MM.1S (cell line): ENCODE measurements at regions not wholly inside any gene's neighbourhood (a gene's known extent, or its start where the extent isn't known, plus 50 kb on each side); places are given as distances from the start of the nearest gene placed in this dataset.

ENCODE experiments used
- DNase-seq: peaks from one replicate; pipeline ENCODE4 v3.0.0-alpha.2; 2015
- H2AFZ ChIP-seq: fragments of 300-600 bp; sonication (generic); 2 replicates; pipeline ENCODE4 v1.6.0; 2016; ENCODE audit warnings: antibody characterized with exemption, low read length
- H3F3A ChIP-seq: fragments of 300-600 bp; sonication (generic); 2 replicates; pipeline ENCODE4 v1.6.1; 2016; ENCODE audit warnings: mild to moderate bottlenecking, antibody characterized with exemption, low read length, moderate library complexity, mixed read lengths; ENCODE audit not compliant: insufficient read depth
- H3K27ac ChIP-seq: fragments of 300-600 bp; sonication (generic); 2 replicates; pipeline ENCODE4 v1.5.1; 2016; ENCODE audit warnings: mild to moderate bottlenecking, low read length
- H3K27me3 ChIP-seq: fragments of 300-600 bp; sonication (generic); replicated peaks from 2 replicates; pipeline ENCODE4 v1.6.0; 2016; ENCODE audit warnings: low read length; ENCODE audit not compliant: insufficient read depth
- H3K36me3 ChIP-seq: fragments of 300-600 bp; sonication (generic); replicated peaks from 2 replicates; pipeline ENCODE4 v1.6.1; 2016; ENCODE audit warnings: mild to moderate bottlenecking, low read length, mixed read lengths; ENCODE audit not compliant: insufficient read depth
- H3K4me1 ChIP-seq: fragments of 300-600 bp; sonication (generic); 2 replicates; pipeline ENCODE4 v1.6.1; 2016; ENCODE audit warnings: low read length, mixed read lengths
- H3K4me2 ChIP-seq: fragments of 300-600 bp; sonication (generic); 2 replicates; pipeline ENCODE4 v1.6.0; 2016; ENCODE audit warnings: low read depth, low read length
- H3K4me3 ChIP-seq: fragments of 300-600 bp; sonication (generic); 2 replicates; pipeline ENCODE4 v1.5.1; 2016; ENCODE audit warnings: low read length, mixed read lengths
- H3K79me2 ChIP-seq: fragments of 300-600 bp; sonication (generic); 2 replicates; pipeline ENCODE4 v1.6.1; 2016; ENCODE audit warnings: mixed run types, low read length, mixed read lengths
- H3K9ac ChIP-seq: fragments of 300-600 bp; sonication (generic); 2 replicates; pipeline ENCODE4 v1.6.1; 2016; ENCODE audit warnings: low read length, mixed read lengths
- H3K9me2 ChIP-seq: fragments of 300-600 bp; sonication (generic); replicated peaks from 2 replicates; pipeline ENCODE4 v1.6.1; 2016; ENCODE audit warnings: mild to moderate bottlenecking, low read length, mixed read lengths; ENCODE audit not compliant: insufficient read depth
- H3K9me3 ChIP-seq: fragments of 300-600 bp; sonication (generic); replicated peaks from 2 replicates; pipeline ENCODE4 v1.6.1; 2016; ENCODE audit warnings: mild to moderate bottlenecking, low read length, mixed read lengths; ENCODE audit not compliant: insufficient read depth
- H4K20me1 ChIP-seq: fragments of 300-600 bp; sonication (generic); 2 replicates; pipeline ENCODE4 v1.6.1; 2016; ENCODE audit warnings: mild to moderate bottlenecking, low read length, moderate library complexity, mixed read lengths; ENCODE audit not compliant: insufficient read depth
- EZH2 ChIP-seq: fragments of 300-600 bp; sonication (generic); optimal IDR thresholded peaks from 2 replicates; pipeline ENCODE3; 2017; ENCODE audit warnings: low read depth, mild to moderate bottlenecking, antibody characterized with exemption, low read length, mixed read lengths
- EZH2phosphoT487 ChIP-seq: fragments of 300-600 bp; sonication (generic); IDR thresholded peaks from 2 replicates; pipeline ENCODE4 v1.6.1; 2018; ENCODE audit warnings: antibody characterized with exemption, low read length
- TF ChIP-seq, protein P1 (sequence below): fragments of 300-600 bp; sonication (generic); IDR thresholded peaks from 2 replicates; pipeline ENCODE4 v1.5.1; 2016; ENCODE audit warnings: antibody characterized with exemption, low read length, mixed read lengths

DNA sequence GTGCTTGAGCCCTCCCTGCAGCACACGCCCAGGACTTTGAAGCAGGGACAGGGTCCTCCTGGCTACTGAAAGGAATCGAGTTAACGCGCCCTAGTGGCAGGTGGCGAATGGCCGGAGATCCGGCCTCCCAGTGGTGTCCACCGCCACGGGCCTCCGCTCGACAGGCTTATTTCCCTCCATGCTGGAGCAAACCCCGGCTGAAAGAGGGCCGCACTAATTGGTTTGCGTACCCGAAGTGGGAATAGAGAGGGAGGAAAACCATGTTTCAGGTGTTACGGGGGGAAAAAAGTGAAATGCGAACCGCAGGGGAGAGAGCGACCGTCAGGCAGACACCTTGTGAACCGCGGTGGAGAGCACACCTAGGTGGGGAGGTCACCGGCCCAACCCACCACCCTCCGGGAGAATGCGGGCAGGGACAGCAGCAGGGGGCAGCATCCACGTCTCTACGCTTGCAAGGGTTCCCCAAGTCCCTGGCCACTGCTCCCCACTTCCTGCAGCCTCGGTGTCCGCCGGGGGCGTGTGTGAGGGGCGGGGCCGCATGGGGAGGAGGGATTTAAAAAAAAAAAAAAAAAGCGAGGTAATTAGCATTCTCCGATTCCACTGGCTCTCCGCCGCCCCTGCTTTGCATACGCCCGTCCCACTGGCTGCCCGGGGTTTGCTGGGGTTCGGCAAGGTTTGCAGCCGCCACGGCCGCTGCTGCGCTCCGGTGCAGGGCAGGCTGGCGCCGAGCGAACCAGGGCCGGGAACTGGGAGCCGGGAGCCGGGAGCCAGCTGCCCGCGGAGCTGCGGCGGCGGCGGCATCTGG lies 224.6 kb upstream of the CRY1 start:
- Histone ChIP-seq H3K4me2 (peak overlapping the region; percentile 99), H4K20me1 (no peaks in the 10 kb centered on the region), H3K9me2 (no peaks in the 10 kb centered on the region), H3K4me3 (peak overlapping the region; percentile 53), H3K79me2 (no peaks in the 10 kb centered on the region), H3K27me3 (peaks cover 31% of the 10 kb centered on the region), H3K4me1 (no peaks in the 10 kb centered on the region), H3K9me3 (no peaks in the 10 kb centered on the region), H2AFZ (peak overlapping the region; percentile 86), H3F3A (no peaks in the 10 kb centered on the region), H3K36me3 (no peaks in the 10 kb centered on the region), H3K9ac (no peak overlapping the region), H3K27ac (no peak overlapping the region)
- TF ChIP-seq, protein P1, sequence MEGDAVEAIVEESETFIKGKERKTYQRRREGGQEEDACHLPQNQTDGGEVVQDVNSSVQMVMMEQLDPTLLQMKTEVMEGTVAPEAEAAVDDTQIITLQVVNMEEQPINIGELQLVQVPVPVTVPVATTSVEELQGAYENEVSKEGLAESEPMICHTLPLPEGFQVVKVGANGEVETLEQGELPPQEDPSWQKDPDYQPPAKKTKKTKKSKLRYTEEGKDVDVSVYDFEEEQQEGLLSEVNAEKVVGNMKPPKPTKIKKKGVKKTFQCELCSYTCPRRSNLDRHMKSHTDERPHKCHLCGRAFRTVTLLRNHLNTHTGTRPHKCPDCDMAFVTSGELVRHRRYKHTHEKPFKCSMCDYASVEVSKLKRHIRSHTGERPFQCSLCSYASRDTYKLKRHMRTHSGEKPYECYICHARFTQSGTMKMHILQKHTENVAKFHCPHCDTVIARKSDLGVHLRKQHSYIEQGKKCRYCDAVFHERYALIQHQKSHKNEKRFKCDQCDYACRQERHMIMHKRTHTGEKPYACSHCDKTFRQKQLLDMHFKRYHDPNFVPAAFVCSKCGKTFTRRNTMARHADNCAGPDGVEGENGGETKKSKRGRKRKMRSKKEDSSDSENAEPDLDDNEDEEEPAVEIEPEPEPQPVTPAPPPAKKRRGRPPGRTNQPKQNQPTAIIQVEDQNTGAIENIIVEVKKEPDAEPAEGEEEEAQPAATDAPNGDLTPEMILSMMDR, result peak; percentile 23
- no peak for TF ChIP-seq EZH2
- peak; percentile 91 for DNase-seq

DNA sequence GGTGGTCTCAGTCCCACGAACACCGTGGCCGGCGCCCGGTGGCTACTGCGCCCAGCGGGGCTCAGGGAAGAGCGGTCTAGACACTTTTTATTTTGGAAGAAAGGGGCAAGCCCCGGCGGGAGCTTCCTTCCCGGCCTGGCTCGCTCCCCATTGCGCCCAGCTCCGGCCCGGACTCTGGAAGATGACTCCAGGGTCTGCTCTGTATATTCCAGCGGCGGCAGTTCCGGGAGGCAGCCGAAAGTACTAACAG lies 225.1 kb upstream of the CRY1 start:
- H3K36me3 ChIP-seq, result no peaks in the 10 kb centered on the region
- H3K9me3 ChIP-seq, result no peaks in the 10 kb centered on the region
- H3F3A ChIP-seq, result no peaks in the 10 kb centered on the region
- H3K4me2 ChIP-seq, result peak overlapping the region; percentile 99
- no peak overlapping the region for H3K9ac ChIP-seq
- no peak for TF ChIP-seq EZH2
- TF ChIP-seq EZH2phosphoT487, result no peak
- TF ChIP-seq, protein P1, result no peak
- no peaks in the 10 kb centered on the region for H4K20me1 ChIP-seq
- peak overlapping the region; percentile 53 for H3K4me3 ChIP-seq
- no peaks in the 10 kb centered on the region for H3K79me2 ChIP-seq
- H3K9me2 ChIP-seq, result no peaks in the 10 kb centered on the region
- H3K4me1 ChIP-seq, result no peaks in the 10 kb centered on the region
- H3K27ac ChIP-seq, result no peak overlapping the region
- H3K27me3 ChIP-seq, result peaks cover 31% of the 10 kb centered on the region
- no peak for DNase-seq
- peak overlapping the region; percentile 86 for H2AFZ ChIP-seq

GRCh38 chr12:107318806-107319532 lies 225.6 kb upstream of the CRY1 start:
- Histone ChIP-seq H3K9me2 (no peaks in the 10 kb centered on the region), H3K9ac (no peak overlapping the region), H4K20me1 (no peaks in the 10 kb centered on the region), H3K27me3 (peaks cover 31% of the 10 kb centered on the region), H3K9me3 (no peaks in the 10 kb centered on the region), H3K79me2 (no peaks in the 10 kb centered on the region), H3K27ac (no peak overlapping the region), H3F3A (no peaks in the 10 kb centered on the region), H3K36me3 (no peaks in the 10 kb centered on the region), H3K4me3 (peak overlapping the region; percentile 53), H2AFZ (peak overlapping the region; percentile 86), H3K4me2 (peak overlapping the region; percentile 99), H3K4me1 (no peaks in the 10 kb centered on the region)
- no peak for TF ChIP-seq EZH2
- no peak for TF ChIP-seq EZH2phosphoT487
- TF ChIP-seq, protein P1, result no peak
- no peak for DNase-seq
